IMR-90 (cell line): ENCODE measurements at regions not wholly inside any gene's neighbourhood (a gene's known extent, or its start where the extent isn't known, plus 50 kb on each side); places are given as distances from the start of the nearest gene placed in this dataset.

Experiments
- ATAC-seq: fragments of 200-7000 bp; cut with Tn5 transposase; 2 replicates; pipeline ENCODE4 v1.9.1; 2020; ENCODE audit warnings: low read depth, mild to moderate bottlenecking, moderate library complexity
- BruUV-seq: library from RNA; stranded (reverse); fragments of 400-500 nt; replicated peaks from 2 replicates; lab custom pipeline; 2021; lab: Mats Ljungman, UMichigan
- CTCF ChIA-PET: fragments of 300-600 bp; formaldehyde crosslinking; extraction: SDS; loops from one replicate; lab custom pipeline; 2021; ENCODE audit warnings: antibody characterized with exemption; lab: Yijun Ruan, JAX
- POLR2A ChIA-PET: fragments of 300-600 bp; sonication (Branson Sonifier 250); formaldehyde crosslinking; loops from one replicate; lab custom pipeline; 2022; ENCODE audit warnings: antibody characterized with exemption; ENCODE audit not compliant: unreplicated experiment; lab: Charles Lee
- DNase-seq: peaks from one replicate; pipeline ENCODE4 v3.0.0; 2013
- H2AFZ ChIP-seq: replicated peaks from 2 replicates; pipeline ENCODE3; 2013; ENCODE audit warnings: low read length, mild to moderate bottlenecking; ENCODE audit not compliant: poor library complexity
- H2AK5ac ChIP-seq: 2 replicates; pipeline ENCODE4 v1.6.1; 2013; ENCODE audit warnings: low read depth, low read length, inconsistent platforms
- H2AK9ac ChIP-seq: replicated peaks from 2 replicates; pipeline ENCODE3; 2013; ENCODE audit warnings: mild to moderate bottlenecking, low read depth, low read length, moderate library complexity; ENCODE audit not compliant: poor library complexity
- H2BK120ac ChIP-seq: 2 replicates; pipeline ENCODE4 v1.6.1; 2013; ENCODE audit warnings: low read depth, low read length, inconsistent platforms
- H2BK15ac ChIP-seq: 3 replicates; pipeline ENCODE4 v1.6.1; 2013; ENCODE audit warnings: low read depth, low read length, inconsistent platforms
- H2BK20ac ChIP-seq: 2 replicates; pipeline ENCODE4 v1.6.1; 2013; ENCODE audit warnings: low read depth, mild to moderate bottlenecking, inconsistent platforms, low read length, moderate library complexity
- H2BK5ac ChIP-seq: 2 replicates; pipeline ENCODE4 v1.6.1; 2013; ENCODE audit warnings: mild to moderate bottlenecking, low read depth, low read length, inconsistent platforms; ENCODE audit not compliant: poor library complexity, severe bottlenecking
- H3K14ac ChIP-seq: replicated peaks from 2 replicates; pipeline ENCODE4 v1.6.1; 2013; ENCODE audit warnings: low read depth, low read length, inconsistent platforms
- H3K18ac ChIP-seq: 2 replicates; pipeline ENCODE4 v1.6.1; 2013; ENCODE audit warnings: low read depth, low read length, control low read depth
- H3K23ac ChIP-seq: 2 replicates; pipeline ENCODE4 v1.6.1; 2013; ENCODE audit warnings: low read depth, low read length, inconsistent platforms
- H3K27ac ChIP-seq: 2 replicates; pipeline ENCODE4 v1.5.1; 2013; ENCODE audit warnings: mild to moderate bottlenecking, control low read depth, low read length; ENCODE audit not compliant: insufficient read depth
- H3K27me3 ChIP-seq: 2 replicates; pipeline ENCODE4 v1.6.1; 2013; ENCODE audit warnings: low read length; ENCODE audit not compliant: control insufficient read depth, insufficient read depth
- H3K36me3 ChIP-seq: 2 replicates; pipeline ENCODE4 v1.6.1; 2013; ENCODE audit warnings: low read length, mixed read lengths; ENCODE audit not compliant: control insufficient read depth, insufficient read depth
- H3K4ac ChIP-seq: 2 replicates; pipeline ENCODE4 v1.6.1; 2013; ENCODE audit warnings: low read depth, low read length, inconsistent platforms
- H3K4me1 ChIP-seq: 2 replicates; pipeline ENCODE4 v1.6.1; 2013; ENCODE audit warnings: low read length, mixed read lengths; ENCODE audit not compliant: control insufficient read depth, insufficient read depth
- H3K4me2 ChIP-seq: 2 replicates; pipeline ENCODE4 v1.6.1; 2013; ENCODE audit warnings: low read depth, mild to moderate bottlenecking, control low read depth, low read length, moderate library complexity
- H3K4me3 ChIP-seq: 2 replicates; pipeline ENCODE4 v1.5.1; 2013; ENCODE audit warnings: low read depth, mild to moderate bottlenecking, control low read depth, low read length, moderate library complexity; ENCODE audit not compliant: insufficient read depth
- H3K56ac ChIP-seq: 2 replicates; pipeline ENCODE4 v1.6.1; 2013; ENCODE audit warnings: low read length, inconsistent platforms; ENCODE audit not compliant: insufficient read depth; ENCODE audit errors: extremely low read depth
- H3K79me1 ChIP-seq, 2 experiments: 2 replicates each; pipeline ENCODE4 v1.6.1; 2013; ENCODE audit warnings: low read length in 2 of 2, inconsistent platforms in 1 of 2, low read depth in 1 of 2
- H3K9ac ChIP-seq: 2 replicates; pipeline ENCODE4 v1.6.1; 2013; ENCODE audit warnings: low read depth, low read length, control low read depth
- H3K9me1 ChIP-seq: 2 replicates; pipeline ENCODE4 v1.6.1; 2013; ENCODE audit warnings: low read length, inconsistent platforms; ENCODE audit not compliant: insufficient read depth
- H3K9me3 ChIP-seq: 2 replicates; pipeline ENCODE4 v1.6.1; 2013; ENCODE audit warnings: low read length; ENCODE audit not compliant: control insufficient read depth, insufficient read depth
- H4K20me1 ChIP-seq: 2 replicates; pipeline ENCODE4 v1.6.1; 2013; ENCODE audit warnings: low read length, inconsistent platforms; ENCODE audit not compliant: insufficient read depth
- H4K5ac ChIP-seq: 2 replicates; pipeline ENCODE4 v1.6.1; 2013; ENCODE audit warnings: mild to moderate bottlenecking, low read depth, low read length, control low read depth
- H4K8ac ChIP-seq, 2 experiments: 2 replicates each; pipeline ENCODE4 v1.6.1; 2013; ENCODE audit warnings: low read depth in 2 of 2, low read length in 2 of 2, control low read depth in 1 of 2, inconsistent platforms in 1 of 2
- H4K91ac ChIP-seq: 2 replicates; pipeline ENCODE4 v1.6.1; 2013; ENCODE audit warnings: low read depth, low read length, inconsistent platforms; ENCODE audit not compliant: insufficient read depth
- CEBPB ChIP-seq: IDR thresholded peaks from 2 replicates; pipeline ENCODE4 v1.6.1; 2012; ENCODE audit warnings: low read depth, low read length, improper control_type of control experiment
- SMC3 ChIP-seq: fragments of 150-350 bp; IDR thresholded peaks from 2 replicates; pipeline ENCODE4 v1.6.1; 2016; ENCODE audit warnings: low read depth, mild to moderate bottlenecking, antibody characterized with exemption, low read length, moderate library complexity
- WGBS, 2 experiments: methylation state at CpG; one replicate each; pipeline versions ENCODE4 v1.1.5 to v1.1.7; 2013; ENCODE audit warnings: missing lambda C conversion rate in 2 of 2; ENCODE audit not compliant: insufficient read length in 1 of 2; ENCODE audit errors: extremely low coverage in 2 of 2; 5-methylcytosine and 5-hydroxymethylcytosine counted together
- dilution Hi-C: fragments of 300-500 bp; cut with HindIII; formaldehyde crosslinking; loops from one replicate; pipeline ENCODE4 v1.14.3; 2018; ENCODE audit warnings: low sequenced_read_pairs; ENCODE audit not compliant: unreplicated experiment
- in situ Hi-C: fragments of 300-500 bp; cut with MboI; formaldehyde crosslinking; loops from 3 replicates; pipeline ENCODE4 v1.14.3; 2019; ENCODE audit warnings: low sequenced_read_pairs, inconsistent platforms, mixed read lengths
- intact Hi-C: fragments of 100-400 bp; cut with micrococcal nuclease; formaldehyde crosslinking; loops from 2 replicates; pipeline ENCODE4 v1.10.0; 2022
- TF ChIP-seq, protein P1 (sequence below): fragments of 150-350 bp; IDR thresholded peaks from 2 replicates; pipeline ENCODE4 v1.6.1; 2017; ENCODE audit warnings: mild to moderate bottlenecking, antibody characterized with exemption, low read length, low read depth

GRCh38 chr2:220348206-220348605, 720.8 kb downstream of the SLC4A3 start:
- H3K79me1 ChIP-seq: no peaks in the 10 kb centered on the region
- H2BK20ac ChIP-seq: no peak overlapping the region
- no peak overlapping the region for H2BK15ac ChIP-seq
- no TSS peak for BruUV-seq
- DNase-seq: no peak
- no peak overlapping the region for H3K9ac ChIP-seq
- no peak overlapping the region for H4K91ac ChIP-seq
- ATAC-seq: no peak
- no peaks in the 10 kb centered on the region for H3K9me3 ChIP-seq
- H3K36me3 ChIP-seq: no peaks in the 10 kb centered on the region
- H3K14ac ChIP-seq: no peak overlapping the region
- H2BK5ac ChIP-seq: no peak overlapping the region
- no peak overlapping the region for H3K56ac ChIP-seq
- WGBS, 2 experiments: no CpG with 5 or more reads among the region's 2 CpGs
- ChIA-PET CTCF (interaction anchor here (0.7 kb wide), 1 partner anchor 23 kb away, joined by 3 read pairs; no protein-coding TSS in a partner anchor), POLR2A (no interaction called here)
- no peak overlapping the region for H3K23ac ChIP-seq
- H2AK5ac ChIP-seq: no peak overlapping the region
- no peak overlapping the region for H3K4me2 ChIP-seq
- dilution Hi-C loops (no loop called here), intact Hi-C loops (no loop called here), in situ Hi-C loops (no loop called here)
- H3K4me1 ChIP-seq: no peaks in the 10 kb centered on the region
- no peaks in the 10 kb centered on the region for H3K9me1 ChIP-seq
- H4K8ac ChIP-seq: no peak overlapping the region
- no peak overlapping the region for H3K4me3 ChIP-seq
- H2AFZ ChIP-seq: no peak overlapping the region
- H4K5ac ChIP-seq: no peak overlapping the region
- H4K20me1 ChIP-seq: no peaks in the 10 kb centered on the region
- no peak overlapping the region; the same call in 1 of the 2 replicates for H3K18ac ChIP-seq
- TF ChIP-seq, protein P1, sequence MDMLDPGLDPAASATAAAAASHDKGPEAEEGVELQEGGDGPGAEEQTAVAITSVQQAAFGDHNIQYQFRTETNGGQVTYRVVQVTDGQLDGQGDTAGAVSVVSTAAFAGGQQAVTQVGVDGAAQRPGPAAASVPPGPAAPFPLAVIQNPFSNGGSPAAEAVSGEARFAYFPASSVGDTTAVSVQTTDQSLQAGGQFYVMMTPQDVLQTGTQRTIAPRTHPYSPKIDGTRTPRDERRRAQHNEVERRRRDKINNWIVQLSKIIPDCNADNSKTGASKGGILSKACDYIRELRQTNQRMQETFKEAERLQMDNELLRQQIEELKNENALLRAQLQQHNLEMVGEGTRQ: no peak
- TF ChIP-seq SMC3: no peak
- TF ChIP-seq CEBPB: no peak
- H3K4ac ChIP-seq: no peak overlapping the region
- no peak overlapping the region for H2BK120ac ChIP-seq
- H3K27me3 ChIP-seq: no peaks in the 10 kb centered on the region
- H2AK9ac ChIP-seq: no peak overlapping the region
- H3K27ac ChIP-seq: no peak overlapping the region
